ENCODE measurements at regions not wholly inside any gene's neighbourhood (a gene's known extent, or its start where the extent isn't known, plus 50 kb on each side); places are given as distances from the start of the nearest gene placed in this dataset.
A peak's percentile ranks its signal among the peaks of the same experiment; 100 is the strongest.

GRCh38 chr6:118740372-118740771 lies 89.0 kb upstream of the CEP85L start:
- H3K9me3 ChIP-seq (ENCODE audit: control insufficient read depth in 4 of 4, low read length in 3 of 4): no peaks in the 10 kb centered on the region
- no peak overlapping the region for H3K27ac ChIP-seq (ENCODE audit: low read depth in 1 of 2, low read length in 2 of 2)
- H3K27me3 ChIP-seq (ENCODE audit: control insufficient read depth in 4 of 4, insufficient read depth in 4 of 4, low read length in 3 of 4): no peaks in the 10 kb centered on the region
- DNase-seq (ENCODE audit: low spot score): no peak
- WGBS: 71% methylated on average over 3 of the region's 3 CpGs
- no peak for TF ChIP-seq GABPA (IDR thresholded peaks at IDR 0.05 in 1 of 2, conservative IDR thresholded peaks at IDR 0.05 in 1 of 2)
- H3K36me3 ChIP-seq (ENCODE audit: control insufficient read depth in 4 of 4, insufficient read depth in 3 of 4, low read depth in 1 of 4, low read length in 3 of 4): no peaks in the 10 kb centered on the region
- H3K4me1 ChIP-seq (ENCODE audit: control insufficient read depth in 4 of 4, insufficient read depth in 4 of 4, low read length in 3 of 4): no peaks in the 10 kb centered on the region
- no peak overlapping the region for H3K9ac ChIP-seq (ENCODE audit: low read depth in 1 of 2, low read length in 2 of 2)
- H3K4me3 ChIP-seq (ENCODE audit: low read depth in 1 of 3, low read length in 3 of 3): no peak overlapping the region

GRCh38 chr6:118739696-118740353 lies 88.4 kb upstream of the CEP85L start:
- Histone ChIP-seq H3K36me3 (ENCODE audit: control insufficient read depth in 4 of 4, insufficient read depth in 3 of 4, low read depth in 1 of 4, low read length in 3 of 4) (no peaks in the 10 kb centered on the region), H3K9me3 (ENCODE audit: control insufficient read depth in 4 of 4, low read length in 3 of 4) (no peaks in the 10 kb centered on the region), H3K9ac (ENCODE audit: low read depth in 1 of 2, low read length in 2 of 2) (no peak overlapping the region), H3K27me3 (ENCODE audit: control insufficient read depth in 4 of 4, insufficient read depth in 4 of 4, low read length in 3 of 4) (no peaks in the 10 kb centered on the region), H3K4me1 (ENCODE audit: control insufficient read depth in 4 of 4, insufficient read depth in 4 of 4, low read length in 3 of 4) (no peaks in the 10 kb centered on the region), H3K4me3 (ENCODE audit: low read depth in 1 of 3, low read length in 3 of 3) (no peak overlapping the region), H3K27ac (ENCODE audit: low read depth in 1 of 2, low read length in 2 of 2) (no peak overlapping the region)
- 87% methylated on average over 2 of the region's 2 CpGs for whole genome bisulfite sequencing
- TF ChIP-seq YY1 (IDR thresholded peaks at IDR 0.05): no peak
- TF ChIP-seq TAF1 (conservative IDR thresholded peaks at IDR 0.05): no peak
- no peak for TF ChIP-seq FOXA1 (IDR thresholded peaks at IDR 0.05)
- no peak for TF ChIP-seq SP1 (IDR thresholded peaks at IDR 0.05)
- no peak for TF ChIP-seq RXRA (IDR thresholded peaks at IDR 0.05)
- no peak for TF ChIP-seq ATF3 (IDR thresholded peaks at IDR 0.05)
- DNase-seq (ENCODE audit: low spot score): no peak

- H3K27ac ChIP-seq (ENCODE audit: low read depth in 1 of 2, low read length in 2 of 2): no peak overlapping the region
- H3K27me3 ChIP-seq (ENCODE audit: control insufficient read depth in 4 of 4, insufficient read depth in 4 of 4, low read length in 3 of 4): no peaks in the 10 kb centered on the region
- no peak overlapping the region for H3K4me3 ChIP-seq (ENCODE audit: low read depth in 1 of 3, low read length in 3 of 3)
- H3K9ac ChIP-seq (ENCODE audit: low read depth in 1 of 2, low read length in 2 of 2): no peak overlapping the region
- DNase-seq (ENCODE audit: low spot score): no peak
- no peaks in the 10 kb centered on the region for H3K36me3 ChIP-seq (ENCODE audit: control insufficient read depth in 4 of 4, insufficient read depth in 3 of 4, low read depth in 1 of 4, low read length in 3 of 4)
- no peaks in the 10 kb centered on the region for H3K4me1 ChIP-seq (ENCODE audit: control insufficient read depth in 4 of 4, insufficient read depth in 4 of 4, low read length in 3 of 4)
- WGBS: 89% methylated on average over 4 of the region's 4 CpGs
- H3K9me3 ChIP-seq (ENCODE audit: control insufficient read depth in 4 of 4, low read length in 3 of 4): no peaks in the 10 kb centered on the region
- no peak for TF ChIP-seq YY1 (IDR thresholded peaks at IDR 0.05)
- no peak for TF ChIP-seq SP1 (IDR thresholded peaks at IDR 0.05)
- TF ChIP-seq NR2F2 (IDR thresholded peaks at IDR 0.05): no peak
- no peak for TF ChIP-seq ATF3 (IDR thresholded peaks at IDR 0.05)
- no peak for TF ChIP-seq JUND (IDR thresholded peaks at IDR 0.05)
These were observed 85.0 kb upstream of the CEP85L start for GRCh38 chr6:118736440-118736839.

GRCh38 chr6:118735320-118735719 lies 83.9 kb upstream of the CEP85L start:
- Histone ChIP-seq H3K4me3 (ENCODE audit: low read depth in 1 of 3, low read length in 3 of 3) (no peak overlapping the region), H3K36me3 (ENCODE audit: control insufficient read depth in 4 of 4, insufficient read depth in 3 of 4, low read depth in 1 of 4, low read length in 3 of 4) (no peaks in the 10 kb centered on the region), H3K27ac (ENCODE audit: low read depth in 1 of 2, low read length in 2 of 2) (no peak overlapping the region), H3K4me1 (ENCODE audit: control insufficient read depth in 4 of 4, insufficient read depth in 4 of 4, low read length in 3 of 4) (no peaks in the 10 kb centered on the region), H3K9ac (ENCODE audit: low read depth in 1 of 2, low read length in 2 of 2) (no peak overlapping the region), H3K9me3 (ENCODE audit: control insufficient read depth in 4 of 4, low read length in 3 of 4) (no peaks in the 10 kb centered on the region), H3K27me3 (ENCODE audit: control insufficient read depth in 4 of 4, insufficient read depth in 4 of 4, low read length in 3 of 4) (no peaks in the 10 kb centered on the region)
- TF ChIP-seq REST (IDR thresholded peaks at IDR 0.05): no peak
- peak in 1 of 2 donors; percentile 29 for TF ChIP-seq RAD21 (IDR thresholded peaks at IDR 0.05)
- WGBS: 33% methylated on average over 2 of the region's 2 CpGs
- no peak for DNase-seq (ENCODE audit: low spot score)

Measured in liver (tissue), 7 donors.